B cell (primary cell): ENCODE measurements at regions not wholly inside any gene's neighbourhood (a gene's known extent, or its start where the extent isn't known, plus 50 kb on each side); places are given as distances from the start of the nearest gene placed in this dataset.

Experiments
- ATAC-seq: fragments of 200-7000 bp; cut with Tn5 transposase; one replicate; pipeline ENCODE4 v1.10.0; 2021; ENCODE audit warnings: low read depth, mild to moderate bottlenecking, moderate number of reproducible peaks, moderate library complexity
- CTCF ChIA-PET: fragments of 350-600 bp; sonication (Branson Sonifier 250); formaldehyde crosslinking; loops from one replicate; lab custom pipeline; 2021; ENCODE audit warnings: antibody characterized with exemption, inconsistent platforms; lab: Charles Lee
- POLR2A ChIA-PET: fragments of 350-600 bp; sonication (Branson Sonifier 250); formaldehyde crosslinking; loops from one replicate; lab custom pipeline; 2021; ENCODE audit warnings: antibody characterized with exemption; lab: Charles Lee
- DNase-seq: peaks from one replicate; pipeline ENCODE4 v3.0.0; 2013
- H2AFZ ChIP-seq: 2 replicates; pipeline ENCODE4 v1.6.1; 2012; ENCODE audit warnings: mild to moderate bottlenecking, low read depth, low read length; ENCODE audit not compliant: insufficient read depth, poor library complexity, severe bottlenecking
- H3K27ac ChIP-seq, 2 donors: 1 replicate in 1 of 2; 2 replicates in 1 of 2; pipeline ENCODE4 v1.5.1; 2012 to 2013; ENCODE audit warnings: low read length in 2 of 2, mild to moderate bottlenecking in 2 of 2, moderate library complexity in 1 of 2
- H3K27me3 ChIP-seq, 4 experiments: fragments of 200-600 bp in 1 of 4; sonication (generic) in 1 of 4; replicated peaks in 1 of 4; 1 replicate in 2 of 4; 2 replicates in 2 of 4; pipeline versions ENCODE4 v1.6.1 to v1.7.0; 2013 to 2016; ENCODE audit warnings: low read length in 3 of 4, mild to moderate bottlenecking in 2 of 4, mixed read lengths in 1 of 4, moderate library complexity in 1 of 4; ENCODE audit not compliant: insufficient read depth in 4 of 4, control insufficient read depth in 3 of 4; ENCODE audit errors: control extremely low read depth in 1 of 4
- H3K36me3 ChIP-seq, 2 experiments: replicated peaks in 1 of 2; 1 replicate in 1 of 2; 2 replicates in 1 of 2; pipeline versions ENCODE4 v1.6.1 to v1.7.1; 2013; ENCODE audit warnings: low read length in 1 of 2; ENCODE audit not compliant: insufficient read depth in 2 of 2, control insufficient read depth in 1 of 2; ENCODE audit errors: control extremely low read depth in 1 of 2, extremely low read depth in 1 of 2
- H3K4me1 ChIP-seq, 2 donors: fragments of 200-600 bp in 1 of 2; sonication (generic) in 1 of 2; 1 replicate in 1 of 2; 2 replicates in 1 of 2; pipeline versions ENCODE4 v1.5.1 to v1.6.1; 2013 to 2017; ENCODE audit warnings: low read length in 2 of 2; ENCODE audit not compliant: control insufficient read depth in 2 of 2, insufficient read depth in 2 of 2
- H3K4me2 ChIP-seq: replicated peaks from 2 replicates; pipeline ENCODE3; 2012; ENCODE audit warnings: mild to moderate bottlenecking, low read depth, low read length; ENCODE audit not compliant: poor library complexity, severe bottlenecking
- H3K4me3 ChIP-seq, 5 experiments: fragments of 200-600 bp in 1 of 5; sonication (generic) in 1 of 5; 1 replicate in 3 of 5; 2 replicates in 2 of 5; pipeline versions ENCODE4 v1.5.1 to v1.7.0; 2011 to 2016; ENCODE audit warnings: low read length in 4 of 5, mild to moderate bottlenecking in 4 of 5, low read depth in 2 of 5, control low read depth in 1 of 5, moderate library complexity in 1 of 5; ENCODE audit not compliant: insufficient read depth in 1 of 5; ENCODE audit errors: control extremely low read depth in 1 of 5, extremely low read depth in 1 of 5
- H3K79me2 ChIP-seq: fragments of 200-600 bp; sonication (generic); one replicate; pipeline ENCODE4 v1.6.0; 2016; ENCODE audit warnings: low read length; ENCODE audit not compliant: control insufficient read depth, insufficient read depth
- H3K9ac ChIP-seq: fragments of 200-600 bp; sonication (generic); 2 replicates; pipeline ENCODE4 v1.6.1; 2017; ENCODE audit warnings: mild to moderate bottlenecking, low read length, moderate library complexity
- H3K9me3 ChIP-seq, 3 donors: one replicate each; pipeline versions ENCODE4 v1.6.1 to v1.7.1; 2013; ENCODE audit warnings: low read length in 2 of 3; ENCODE audit not compliant: control insufficient read depth in 2 of 3, insufficient read depth in 1 of 3; ENCODE audit errors: control extremely low read depth in 1 of 3
- H4K20me1 ChIP-seq: 2 replicates; pipeline ENCODE4 v1.6.0; 2012; ENCODE audit warnings: mild to moderate bottlenecking, low read length; ENCODE audit not compliant: insufficient read depth, control insufficient read depth, poor library complexity, severe bottlenecking
- H3K27ac Mint-ChIP-seq: one replicate; pipeline ENCODE4 v1.8.0; 2021; ENCODE audit warnings: mixed read lengths
- H3K27me3 Mint-ChIP-seq: one replicate; pipeline ENCODE4 v1.8.0; 2021; ENCODE audit warnings: mixed read lengths
- H3K4me1 Mint-ChIP-seq: one replicate; pipeline ENCODE4 v1.8.0; 2021; ENCODE audit warnings: mixed read lengths
- H3K4me3 Mint-ChIP-seq: one replicate; pipeline ENCODE4 v1.8.0; 2021; ENCODE audit warnings: mixed read lengths
- H3K9me3 Mint-ChIP-seq: one replicate; pipeline ENCODE4 v1.8.0; 2022; ENCODE audit warnings: mixed read lengths; ENCODE audit not compliant: insufficient read depth
- EZH2 ChIP-seq: IDR thresholded peaks from 2 replicates; pipeline ENCODE4 v1.6.1; 2012; ENCODE audit warnings: borderline replicate concordance, low read depth, mild to moderate bottlenecking, moderate library complexity, low read length; ENCODE audit not compliant: insufficient read depth, poor library complexity, severe bottlenecking
- WGBS: methylation state at CpG from one replicate; pipeline ENCODE4 v1.1.5; 2013; ENCODE audit warnings: missing lambda C conversion rate; ENCODE audit not compliant: insufficient coverage; 5-methylcytosine and 5-hydroxymethylcytosine counted together
- intact Hi-C: fragments of 100-400 bp; cut with micrococcal nuclease; formaldehyde crosslinking; loops from one replicate; pipeline ENCODE4 v1.10.0; 2022
- TF ChIP-seq, protein P1 (sequence below): fragments of 200-600 bp; IDR thresholded peaks from one replicate; pipeline ENCODE4 v1.8.0; 2022; ENCODE audit warnings: antibody characterized with exemption, mild to moderate bottlenecking

DNA sequence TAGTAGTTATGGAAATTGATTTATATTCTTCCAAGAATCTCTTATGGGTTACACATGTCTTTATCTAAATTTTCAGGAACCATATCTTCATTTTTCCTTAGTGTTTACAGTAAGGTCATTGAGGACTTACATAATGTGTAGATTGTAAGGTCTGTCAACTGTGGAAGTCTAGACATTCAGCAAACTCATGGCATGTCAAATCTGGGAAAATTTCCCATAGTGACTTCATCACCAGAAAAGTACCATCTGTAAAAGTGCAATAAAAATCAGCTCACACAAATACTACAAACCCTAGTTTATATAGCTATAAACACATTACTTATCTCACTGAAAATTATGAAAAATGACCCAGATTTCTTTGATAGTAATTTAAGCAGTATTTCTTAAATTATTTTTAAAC lies 419.4 kb downstream of the MTRR start:
- H3K4me1 ChIP-seq, result no peaks in the 10 kb centered on the region
- H3K27me3 ChIP-seq, result no peaks in the 10 kb centered on the region
- DNase-seq (no peak), ATAC-seq (no peak)
- no peaks in the 10 kb centered on the region for H3K79me2 ChIP-seq
- peaks cover 1% of the 10 kb centered on the region for H3K9me3 Mint-ChIP-seq
- H3K4me1 Mint-ChIP-seq, result no peaks in the 10 kb centered on the region
- H3K4me3 Mint-ChIP-seq, result no peak overlapping the region
- H3K4me2 ChIP-seq, result no peak overlapping the region
- no peak overlapping the region for H3K27ac Mint-ChIP-seq
- no peaks in the 10 kb centered on the region for H4K20me1 ChIP-seq
- ChIA-PET CTCF (no interaction called here), POLR2A (no interaction called here)
- no peaks in the 10 kb centered on the region for H3K9me3 ChIP-seq
- H3K4me3 ChIP-seq, result no peak overlapping the region
- no peak overlapping the region for H3K9ac ChIP-seq
- H2AFZ ChIP-seq, result no peak overlapping the region
- H3K27ac ChIP-seq, result no peak overlapping the region
- H3K36me3 ChIP-seq, result no peaks in the 10 kb centered on the region
- intact Hi-C loops, result no loop called here
- TF ChIP-seq, protein P1, sequence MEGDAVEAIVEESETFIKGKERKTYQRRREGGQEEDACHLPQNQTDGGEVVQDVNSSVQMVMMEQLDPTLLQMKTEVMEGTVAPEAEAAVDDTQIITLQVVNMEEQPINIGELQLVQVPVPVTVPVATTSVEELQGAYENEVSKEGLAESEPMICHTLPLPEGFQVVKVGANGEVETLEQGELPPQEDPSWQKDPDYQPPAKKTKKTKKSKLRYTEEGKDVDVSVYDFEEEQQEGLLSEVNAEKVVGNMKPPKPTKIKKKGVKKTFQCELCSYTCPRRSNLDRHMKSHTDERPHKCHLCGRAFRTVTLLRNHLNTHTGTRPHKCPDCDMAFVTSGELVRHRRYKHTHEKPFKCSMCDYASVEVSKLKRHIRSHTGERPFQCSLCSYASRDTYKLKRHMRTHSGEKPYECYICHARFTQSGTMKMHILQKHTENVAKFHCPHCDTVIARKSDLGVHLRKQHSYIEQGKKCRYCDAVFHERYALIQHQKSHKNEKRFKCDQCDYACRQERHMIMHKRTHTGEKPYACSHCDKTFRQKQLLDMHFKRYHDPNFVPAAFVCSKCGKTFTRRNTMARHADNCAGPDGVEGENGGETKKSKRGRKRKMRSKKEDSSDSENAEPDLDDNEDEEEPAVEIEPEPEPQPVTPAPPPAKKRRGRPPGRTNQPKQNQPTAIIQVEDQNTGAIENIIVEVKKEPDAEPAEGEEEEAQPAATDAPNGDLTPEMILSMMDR, result no peak
- TF ChIP-seq EZH2, result no peak
- H3K27me3 Mint-ChIP-seq, result no peaks in the 10 kb centered on the region

DNA sequence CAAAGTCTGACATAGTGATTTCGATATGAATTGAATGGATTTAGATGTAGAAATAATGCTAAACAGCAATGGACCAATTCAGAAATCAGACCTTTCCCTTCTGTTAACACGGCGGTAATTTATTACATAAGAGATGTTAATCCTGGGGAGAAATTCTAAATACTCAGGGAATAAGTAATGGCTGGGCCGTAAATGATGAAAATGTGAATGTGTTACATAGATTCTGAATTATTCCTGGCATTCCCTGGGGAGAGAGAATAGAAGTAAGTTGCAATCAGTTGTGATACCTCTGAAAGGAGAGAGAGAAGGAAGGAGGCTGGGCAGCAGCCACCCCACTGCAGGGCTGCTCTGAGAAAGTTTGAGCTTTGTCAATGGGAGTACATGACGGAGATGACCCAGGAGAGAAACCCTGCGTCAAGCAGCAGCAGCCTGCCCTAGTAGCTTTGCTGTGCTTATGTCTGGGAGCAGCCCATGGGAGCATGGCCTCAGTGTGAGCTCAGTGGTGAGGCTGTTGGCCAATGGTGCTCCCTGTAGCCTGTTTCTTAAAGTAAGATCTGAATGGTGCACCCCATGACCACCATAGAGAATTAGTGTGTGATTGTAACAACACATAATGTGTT lies 420.1 kb downstream of the MTRR start:
- Mint-ChIP-seq H3K27ac (no peak overlapping the region), H3K27me3 (no peaks in the 10 kb centered on the region), H3K9me3 (peaks cover 1% of the 10 kb centered on the region), H3K4me1 (no peaks in the 10 kb centered on the region), H3K4me3 (no peak overlapping the region)
- Histone ChIP-seq H3K9me3 (no peaks in the 10 kb centered on the region), H2AFZ (no peak overlapping the region), H3K36me3 (no peaks in the 10 kb centered on the region), H3K9ac (no peak overlapping the region), H3K4me2 (no peak overlapping the region), H3K79me2 (no peaks in the 10 kb centered on the region), H3K4me3 (no peak overlapping the region), H3K27ac (no peak overlapping the region), H3K27me3 (no peaks in the 10 kb centered on the region), H3K4me1 (no peaks in the 10 kb centered on the region), H4K20me1 (no peaks in the 10 kb centered on the region)
- TF ChIP-seq, protein P1, result no peak
- TF ChIP-seq EZH2, result no peak
- no peak for ATAC-seq
- WGBS, result 94% methylated on average over 4 of the region's 6 CpGs
- intact Hi-C loops, result no loop called here
- CTCF ChIA-PET, result no interaction called here
- POLR2A ChIA-PET, result no interaction called here
- no peak for DNase-seq
